IPS-15b (cell line): ENCODE measurements at regions not wholly inside any gene's neighbourhood (a gene's known extent, or its start where the extent isn't known, plus 50 kb on each side); places are given as distances from the start of the nearest gene placed in this dataset.

ENCODE experiments used
- H3K27me3 ChIP-seq: one replicate; pipeline ENCODE4 v1.6.1; 2013; ENCODE audit warnings: low read length; ENCODE audit not compliant: control insufficient read depth, insufficient read depth
- H3K36me3 ChIP-seq: one replicate; pipeline ENCODE4 v1.6.1; 2013; ENCODE audit warnings: low read length; ENCODE audit not compliant: control insufficient read depth, insufficient read depth
- H3K4me1 ChIP-seq: one replicate; pipeline ENCODE4 v1.6.1; 2013; ENCODE audit warnings: mild to moderate bottlenecking, low read length; ENCODE audit not compliant: control insufficient read depth, insufficient read depth
- H3K4me3 ChIP-seq: one replicate; pipeline ENCODE4 v1.5.1; 2013; ENCODE audit warnings: low read depth, low read length
- H3K9ac ChIP-seq: one replicate; pipeline ENCODE4 v1.6.1; 2013; ENCODE audit warnings: low read depth, mild to moderate bottlenecking, low read length
- H3K9me3 ChIP-seq: one replicate; pipeline ENCODE4 v1.6.1; 2013; ENCODE audit warnings: mild to moderate bottlenecking, low read length; ENCODE audit not compliant: control insufficient read depth, insufficient read depth

DNA sequence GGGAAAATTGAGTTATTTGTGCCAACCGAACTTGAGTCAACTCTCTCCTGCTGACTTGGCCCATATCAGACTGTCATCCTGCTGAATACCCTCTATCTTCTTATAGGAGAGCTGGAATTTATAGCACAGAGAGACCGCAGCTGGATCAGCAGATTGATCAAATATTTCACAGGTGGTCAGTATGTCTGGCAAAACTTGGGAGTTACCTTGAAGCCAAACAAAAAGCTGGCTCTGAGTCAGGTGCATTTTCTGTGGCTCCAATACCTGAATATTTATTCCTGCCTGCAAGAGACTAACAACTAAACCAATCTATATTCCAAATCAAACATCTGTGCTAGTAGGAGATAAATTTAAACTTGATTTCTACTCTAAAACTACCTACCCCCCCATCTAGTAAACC is 752.1 kb upstream of the ALCAM start:
- Histone ChIP-seq H3K9me3 (no peaks in the 10 kb centered on the region), H3K36me3 (no peaks in the 10 kb centered on the region), H3K9ac (no peak overlapping the region), H3K4me3 (no peak overlapping the region), H3K4me1 (no peaks in the 10 kb centered on the region), H3K27me3 (no peaks in the 10 kb centered on the region)

DNA sequence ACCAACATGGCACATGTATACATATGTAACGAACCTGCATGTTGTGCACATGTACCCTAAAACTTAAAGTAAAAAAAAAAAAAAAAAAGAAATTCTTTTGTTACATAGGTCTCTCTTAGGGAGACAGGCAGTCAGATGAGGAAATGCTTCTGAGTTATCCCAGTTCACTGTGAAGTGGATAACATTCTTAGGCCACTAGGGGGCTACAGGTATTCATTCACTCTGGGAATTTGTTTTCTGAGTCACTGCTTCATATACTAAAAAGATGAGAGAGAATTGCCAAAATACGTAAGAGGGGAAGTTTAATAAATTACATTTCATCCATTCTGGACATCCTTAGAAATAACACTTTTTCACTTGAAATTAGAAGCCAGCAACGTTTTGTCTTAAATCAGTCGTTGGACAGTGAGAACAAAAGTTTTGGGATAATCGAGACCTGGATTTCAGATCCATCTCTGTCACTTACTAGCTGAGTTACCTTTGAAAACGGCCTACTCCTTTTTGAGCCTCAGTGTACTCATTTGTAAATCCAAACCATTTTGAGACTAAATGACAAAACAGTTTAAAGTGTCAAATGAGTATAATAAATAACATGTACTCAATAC is 738.4 kb upstream of the ALCAM start:
- Histone ChIP-seq H3K9me3 (peaks cover 12% of the 10 kb centered on the region), H3K9ac (no peak overlapping the region), H3K4me1 (no peaks in the 10 kb centered on the region), H3K4me3 (no peak overlapping the region), H3K27me3 (no peaks in the 10 kb centered on the region), H3K36me3 (peaks cover 3% of the 10 kb centered on the region)

DNA sequence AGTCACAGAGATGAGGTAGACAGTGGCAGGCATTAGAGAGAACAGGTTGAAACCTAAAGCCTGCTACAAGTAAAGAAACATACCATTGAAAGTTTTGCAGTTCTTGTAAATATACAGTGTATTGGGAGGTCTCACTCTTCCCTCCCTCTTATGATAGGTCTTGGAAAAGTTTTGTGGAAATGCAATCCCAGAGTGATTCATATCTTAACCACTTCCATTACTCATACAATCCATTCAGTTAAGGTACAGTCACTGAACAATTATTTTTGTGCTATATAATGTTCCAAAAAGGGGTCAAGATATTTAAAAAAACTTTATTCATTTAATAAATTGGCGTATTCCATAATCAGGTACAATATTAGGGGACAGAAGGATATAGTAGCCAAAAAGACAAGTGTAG is 737.7 kb upstream of the ALCAM start:
- no peak overlapping the region for H3K9ac ChIP-seq
- H3K9me3 ChIP-seq, result peaks cover 12% of the 10 kb centered on the region
- H3K4me1 ChIP-seq, result no peaks in the 10 kb centered on the region
- H3K27me3 ChIP-seq, result no peaks in the 10 kb centered on the region
- no peak overlapping the region for H3K4me3 ChIP-seq
- peaks cover 3% of the 10 kb centered on the region for H3K36me3 ChIP-seq

DNA sequence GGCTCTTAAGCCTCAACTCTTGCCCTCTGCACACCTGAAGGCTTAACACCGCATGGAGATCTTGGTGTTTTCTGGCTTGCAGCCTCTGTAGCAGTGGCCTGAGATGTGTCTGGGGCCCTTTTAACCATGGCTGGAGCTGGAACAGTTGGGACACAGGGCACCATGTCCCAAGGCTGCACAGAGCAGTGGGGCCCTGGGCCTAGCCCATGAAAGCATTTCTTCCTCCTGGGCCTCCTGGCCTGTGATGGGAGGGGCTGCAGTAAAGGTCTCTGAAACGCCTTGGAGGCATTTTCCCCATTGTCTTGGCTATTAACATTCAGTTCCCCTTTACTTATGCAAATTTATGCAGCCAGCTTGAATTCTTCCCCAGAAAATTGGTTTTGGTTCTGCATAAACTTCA is 735.5 kb upstream of the ALCAM start:
- no peaks in the 10 kb centered on the region for H3K27me3 ChIP-seq
- H3K36me3 ChIP-seq, result peaks cover 3% of the 10 kb centered on the region
- H3K4me1 ChIP-seq, result no peaks in the 10 kb centered on the region
- H3K9ac ChIP-seq, result no peak overlapping the region
- H3K4me3 ChIP-seq, result no peak overlapping the region
- peaks cover 12% of the 10 kb centered on the region for H3K9me3 ChIP-seq

DNA sequence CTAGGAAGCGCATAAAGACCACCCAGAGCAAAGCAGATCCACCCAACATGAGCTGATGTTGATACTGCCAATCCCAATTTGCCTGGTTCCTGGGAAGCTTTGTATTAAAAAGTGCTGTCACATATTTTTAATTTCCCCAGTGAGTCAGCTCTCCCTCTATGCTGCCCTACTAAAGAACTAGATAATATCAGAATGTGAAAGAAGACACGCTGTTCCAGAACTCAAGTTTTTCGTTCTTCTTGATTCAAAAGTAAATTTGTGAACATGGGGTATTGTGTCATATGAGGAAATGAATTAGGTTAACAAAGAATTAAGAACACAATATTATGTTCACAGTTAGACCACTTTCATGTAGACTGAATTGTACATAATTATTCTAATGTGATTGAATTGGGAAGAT is 734.2 kb upstream of the ALCAM start:
- Histone ChIP-seq H3K27me3 (no peaks in the 10 kb centered on the region), H3K36me3 (peaks cover 3% of the 10 kb centered on the region), H3K4me1 (no peaks in the 10 kb centered on the region), H3K9ac (no peak overlapping the region), H3K9me3 (peaks cover 12% of the 10 kb centered on the region), H3K4me3 (no peak overlapping the region)

DNA sequence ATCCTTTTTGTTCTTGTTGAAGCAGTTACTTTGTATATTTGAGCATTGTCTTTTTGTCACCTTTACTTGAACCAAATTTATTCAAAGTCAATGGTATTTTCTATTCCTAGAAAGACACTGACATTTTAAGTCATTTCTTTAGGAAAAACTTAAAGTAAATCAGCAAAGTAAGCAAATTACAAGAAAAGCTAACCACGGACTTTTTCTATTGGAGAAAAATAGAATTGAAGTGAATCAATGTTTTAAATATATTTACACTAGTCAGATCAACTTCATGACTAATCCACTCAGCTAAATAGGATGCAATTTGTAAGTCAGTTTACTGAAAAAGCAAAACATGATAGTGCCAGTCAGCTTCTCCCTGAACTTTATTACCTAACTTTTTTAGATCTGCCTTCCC is 733.8 kb upstream of the ALCAM start:
- peaks cover 3% of the 10 kb centered on the region for H3K36me3 ChIP-seq
- peaks cover 12% of the 10 kb centered on the region for H3K9me3 ChIP-seq
- no peaks in the 10 kb centered on the region for H3K4me1 ChIP-seq
- H3K27me3 ChIP-seq, result no peaks in the 10 kb centered on the region
- H3K9ac ChIP-seq, result no peak overlapping the region
- no peak overlapping the region for H3K4me3 ChIP-seq

DNA sequence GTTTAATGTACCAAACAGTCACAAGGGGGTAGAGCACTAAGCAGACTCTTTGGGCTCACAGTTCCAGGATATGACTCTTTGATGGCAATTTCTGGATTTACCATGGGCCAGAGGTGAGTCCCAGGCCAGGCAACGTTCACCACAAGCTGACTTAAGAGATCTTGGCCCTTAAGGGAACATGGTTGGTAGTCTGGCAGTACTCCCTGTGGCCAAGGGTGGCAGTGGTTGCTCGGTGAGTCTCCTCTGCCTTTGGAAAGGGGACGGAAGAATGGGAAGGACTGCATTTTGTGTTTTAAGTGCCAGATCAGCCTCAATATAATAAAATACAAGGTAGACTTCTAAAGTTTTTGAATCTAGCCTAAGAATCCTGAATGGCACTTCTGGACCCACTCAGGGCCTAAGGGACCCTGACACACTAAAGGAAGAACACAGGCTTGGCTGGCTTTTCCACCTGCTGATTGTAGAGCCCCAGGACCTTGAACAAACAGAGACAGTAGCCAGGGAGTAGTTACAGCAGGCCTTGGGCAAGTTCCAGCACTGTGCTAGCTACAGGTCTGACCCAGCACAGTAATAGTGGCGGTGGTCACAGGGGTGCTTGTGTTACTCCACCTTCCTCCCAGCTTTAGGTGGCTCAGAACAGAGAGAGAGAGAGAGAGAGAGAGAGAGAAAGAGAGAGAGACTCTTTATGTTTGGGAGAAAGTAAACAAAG is 730.7 kb upstream of the ALCAM start:
- Histone ChIP-seq H3K36me3 (peaks cover 2% of the 10 kb centered on the region), H3K9ac (no peak overlapping the region), H3K9me3 (peaks cover 10% of the 10 kb centered on the region), H3K4me3 (no peak overlapping the region), H3K27me3 (no peaks in the 10 kb centered on the region), H3K4me1 (no peaks in the 10 kb centered on the region)

DNA sequence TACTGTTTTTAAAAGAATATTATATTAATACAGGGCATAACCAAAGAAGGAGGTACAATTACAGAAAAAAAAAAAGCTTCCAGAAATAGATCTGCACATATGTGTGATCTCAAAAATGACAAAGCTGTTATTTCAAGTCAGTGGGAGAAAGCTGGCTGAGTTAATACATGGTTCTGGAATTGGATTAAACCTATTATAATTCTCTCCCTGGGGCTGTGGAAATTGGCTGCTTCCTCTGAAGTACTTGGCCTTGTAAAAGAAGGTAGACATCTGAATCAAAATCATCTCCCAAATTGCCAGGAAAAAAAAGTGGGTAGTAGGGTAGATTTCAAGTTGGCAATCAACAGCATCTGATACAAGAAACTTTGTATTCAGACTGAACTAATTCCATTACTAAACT is 723.9 kb upstream of the ALCAM start:
- no peaks in the 10 kb centered on the region for H3K9me3 ChIP-seq

DNA sequence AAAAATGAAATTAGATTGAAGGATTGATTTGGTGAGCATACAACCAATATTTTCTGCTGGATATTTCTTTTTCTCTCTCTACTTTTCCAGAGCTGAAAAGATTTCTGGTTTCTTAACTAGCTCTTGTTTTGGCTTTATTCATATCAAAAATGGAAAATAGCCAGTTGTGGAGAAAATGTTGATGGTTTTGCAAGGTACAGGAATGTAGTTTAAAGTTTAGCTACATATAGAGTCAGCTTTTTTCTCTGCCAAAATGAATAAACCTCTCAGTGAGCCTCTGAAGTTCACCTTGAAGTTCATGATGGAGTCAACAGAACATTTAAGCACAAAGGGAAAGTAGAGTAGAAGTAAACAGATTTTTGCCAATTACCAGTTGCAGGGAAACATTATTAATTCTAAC is 720.5 kb upstream of the ALCAM start:
- H3K27me3 ChIP-seq, result no peaks in the 10 kb centered on the region

More for the DNA sequence above, 723.9 kb upstream of the ALCAM start:
- no peak overlapping the region for H3K9ac ChIP-seq
- H3K4me3 ChIP-seq, result no peak overlapping the region
- H3K4me1 ChIP-seq, result no peaks in the 10 kb centered on the region
- no peaks in the 10 kb centered on the region for H3K27me3 ChIP-seq
- no peaks in the 10 kb centered on the region for H3K36me3 ChIP-seq

DNA sequence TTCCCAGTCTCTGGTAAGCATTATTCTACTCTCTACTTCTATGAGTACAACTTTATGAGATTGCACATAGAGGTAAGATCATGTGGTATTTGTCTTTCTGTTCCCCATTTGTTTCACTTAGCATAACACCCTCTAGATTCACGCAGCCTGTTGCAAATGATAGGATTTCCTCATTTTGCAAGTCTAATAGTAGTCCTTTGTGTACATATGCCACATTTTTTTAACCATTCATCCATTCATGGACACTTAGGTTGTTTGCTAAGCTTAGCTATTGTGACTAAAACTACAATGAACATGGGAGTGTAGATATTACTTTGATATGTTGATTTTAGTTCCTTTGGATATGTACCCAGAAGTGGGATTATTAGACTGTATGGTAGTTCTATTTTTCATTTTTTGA is 717.9 kb upstream of the ALCAM start:
- Histone ChIP-seq H3K4me1 (no peaks in the 10 kb centered on the region), H3K36me3 (no peaks in the 10 kb centered on the region), H3K27me3 (no peaks in the 10 kb centered on the region), H3K9me3 (no peaks in the 10 kb centered on the region), H3K9ac (no peak overlapping the region), H3K4me3 (no peak overlapping the region)

More for the DNA sequence above, 720.5 kb upstream of the ALCAM start:
- H3K4me3 ChIP-seq, result no peak overlapping the region
- H3K9ac ChIP-seq, result no peak overlapping the region
- no peaks in the 10 kb centered on the region for H3K36me3 ChIP-seq
- no peaks in the 10 kb centered on the region for H3K9me3 ChIP-seq
- no peaks in the 10 kb centered on the region for H3K4me1 ChIP-seq

DNA sequence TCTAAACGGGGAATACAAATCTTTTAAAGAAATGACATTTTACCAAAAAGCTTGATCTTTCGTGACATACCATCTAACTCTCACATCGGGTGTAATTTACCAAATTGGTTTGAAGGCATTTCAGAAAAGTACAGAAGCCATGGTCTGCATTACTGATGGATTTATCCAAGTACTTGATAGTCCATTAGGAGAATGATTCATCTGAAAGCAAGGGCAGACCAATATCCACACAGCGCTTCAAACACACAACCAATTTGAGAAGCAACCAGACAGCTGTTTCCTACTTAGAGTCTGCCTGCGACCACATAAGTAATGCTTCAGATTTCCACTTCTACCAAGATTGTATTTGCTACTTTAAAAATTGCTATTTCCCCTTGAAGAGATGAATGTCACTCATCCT is 697.6 kb upstream of the ALCAM start:
- Histone ChIP-seq H3K36me3 (no peaks in the 10 kb centered on the region), H3K4me1 (no peaks in the 10 kb centered on the region), H3K9me3 (no peaks in the 10 kb centered on the region), H3K27me3 (no peaks in the 10 kb centered on the region), H3K4me3 (no peak overlapping the region), H3K9ac (no peak overlapping the region)

DNA sequence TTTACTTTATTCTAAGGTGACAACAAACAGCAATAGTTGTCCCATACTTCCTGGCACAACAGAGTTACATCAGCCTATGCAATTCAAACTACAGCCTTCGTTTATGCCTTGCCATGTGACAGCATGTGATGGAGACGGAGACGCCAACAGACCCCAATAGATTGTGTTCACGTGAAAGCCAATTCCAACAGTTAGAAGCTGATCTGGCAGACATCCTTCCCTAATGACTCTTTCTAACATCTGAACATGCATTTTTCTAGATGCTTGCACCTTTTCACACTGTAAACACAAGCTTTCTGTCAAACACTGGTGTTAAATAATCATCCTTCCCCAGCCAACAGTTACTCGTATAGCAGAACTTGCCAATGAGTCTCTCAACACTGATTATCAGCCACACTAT is 694.4 kb upstream of the ALCAM start:
- H3K4me3 ChIP-seq, result no peak overlapping the region
- no peaks in the 10 kb centered on the region for H3K4me1 ChIP-seq
- no peak overlapping the region for H3K9ac ChIP-seq
- H3K9me3 ChIP-seq, result no peaks in the 10 kb centered on the region
- no peaks in the 10 kb centered on the region for H3K36me3 ChIP-seq
- H3K27me3 ChIP-seq, result no peaks in the 10 kb centered on the region
